ENCODE measurements at regions not wholly inside any gene's neighbourhood (a gene's known extent, or its start where the extent isn't known, plus 50 kb on each side); places are given as distances from the start of the nearest gene placed in this dataset.

DNA sequence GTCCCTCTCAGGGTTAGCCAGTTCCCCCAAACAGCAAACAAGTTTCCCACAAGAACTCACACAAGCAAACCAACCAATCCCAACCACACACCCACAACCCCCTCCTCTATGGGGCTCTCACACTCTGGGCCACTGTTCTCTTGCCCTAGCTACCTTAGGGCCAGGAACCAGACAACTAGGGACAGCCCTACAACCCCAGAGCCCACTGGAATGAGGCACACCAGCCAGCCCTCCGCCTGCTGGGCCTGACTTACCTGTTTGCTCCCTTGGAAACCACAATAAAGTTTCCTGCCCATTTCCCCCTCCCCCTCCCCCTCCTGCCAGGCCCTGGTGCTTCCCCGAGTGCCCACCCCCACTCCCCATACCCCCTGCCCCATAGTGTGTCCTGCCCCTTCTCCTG lies 132.6 kb downstream of the WDR11 start:
- no peak for DNase-seq (ENCODE audit: low read depth in 2 of 2)

DNA sequence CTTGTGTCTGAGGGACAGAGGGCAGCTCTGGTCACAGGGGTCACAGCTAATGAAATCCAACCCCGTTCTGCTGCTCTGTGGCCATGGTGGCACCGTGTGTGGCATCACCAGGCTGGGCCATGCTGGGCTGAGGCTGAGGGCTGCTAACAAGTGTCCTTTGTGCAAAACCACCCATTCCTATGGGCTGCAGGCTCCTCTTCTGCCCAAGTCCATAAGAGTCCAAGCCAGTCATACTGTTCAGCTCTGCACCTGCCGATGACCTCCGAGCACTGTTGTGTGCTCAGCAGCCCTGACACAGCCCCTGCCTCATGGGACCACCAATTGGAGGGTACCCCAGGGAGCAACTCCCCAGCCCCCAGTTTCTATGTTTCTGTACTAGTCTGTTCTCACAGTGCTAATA lies 133.1 kb downstream of the WDR11 start:
- no peak for DNase-seq (ENCODE audit: low read depth in 2 of 2)

DNA sequence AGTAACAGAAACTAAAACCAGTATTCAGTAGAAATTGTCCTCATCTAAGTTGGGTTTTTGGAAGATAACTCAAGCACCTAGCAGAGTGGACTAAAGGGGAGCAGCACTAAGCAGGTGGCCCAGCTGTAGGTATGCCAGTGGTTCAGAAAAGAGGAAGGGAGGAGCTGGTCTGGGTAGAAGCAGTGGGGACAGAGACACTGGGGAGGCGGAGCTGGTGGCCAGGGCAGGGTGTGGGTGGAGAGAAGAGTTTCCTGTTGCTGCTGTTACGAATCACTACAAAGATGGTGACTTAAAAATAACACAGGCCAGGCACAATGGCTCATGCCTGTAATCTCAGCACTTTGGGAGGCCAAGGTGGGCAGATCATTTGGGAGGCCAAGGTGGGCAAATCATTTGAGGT lies 136.2 kb downstream of the WDR11 start:
- no peak for DNase-seq (ENCODE audit: low read depth in 2 of 2)

DNA sequence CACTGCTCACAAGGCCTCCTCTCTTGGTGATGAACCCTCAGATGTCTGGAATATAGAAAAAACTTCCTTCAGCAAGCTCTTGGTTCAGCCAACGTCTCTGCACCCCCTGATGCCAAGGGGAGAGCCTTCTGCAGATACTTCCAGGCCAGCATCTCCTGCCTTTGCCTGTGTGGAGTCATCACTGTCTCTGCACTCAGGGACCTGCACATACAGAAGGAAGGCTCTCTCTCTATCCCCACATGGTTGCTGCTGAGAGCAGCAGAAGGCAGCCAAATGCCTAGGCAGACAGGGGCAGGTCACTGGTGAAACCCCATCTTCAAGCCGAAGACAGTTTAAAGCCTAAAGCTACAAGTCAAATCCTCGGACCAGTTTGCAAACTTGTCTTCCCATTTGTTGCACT lies 137.6 kb downstream of the WDR11 start:
- no peak for DNase-seq (ENCODE audit: low read depth in 2 of 2)

DNA sequence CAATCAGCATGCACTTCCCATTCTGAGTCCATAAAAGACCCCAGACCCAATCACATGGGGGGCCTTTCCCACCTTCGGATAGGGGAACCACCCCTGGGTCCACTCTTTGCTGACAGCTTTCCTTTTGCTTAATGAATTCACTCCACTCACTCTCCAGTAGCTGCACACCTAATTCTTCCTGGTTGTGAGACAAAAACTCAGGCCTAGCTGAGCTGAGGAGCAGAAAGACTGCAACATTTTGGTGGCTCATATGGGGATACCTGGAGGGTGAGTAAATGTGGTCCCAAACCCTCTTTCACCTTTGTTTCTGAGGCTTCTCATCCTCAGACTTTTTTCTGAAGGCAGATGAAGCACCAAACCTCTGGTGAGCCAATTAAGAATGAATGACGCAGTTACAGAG lies 138.1 kb downstream of the WDR11 start:
- no peak for DNase-seq (ENCODE audit: low read depth in 2 of 2)

DNA sequence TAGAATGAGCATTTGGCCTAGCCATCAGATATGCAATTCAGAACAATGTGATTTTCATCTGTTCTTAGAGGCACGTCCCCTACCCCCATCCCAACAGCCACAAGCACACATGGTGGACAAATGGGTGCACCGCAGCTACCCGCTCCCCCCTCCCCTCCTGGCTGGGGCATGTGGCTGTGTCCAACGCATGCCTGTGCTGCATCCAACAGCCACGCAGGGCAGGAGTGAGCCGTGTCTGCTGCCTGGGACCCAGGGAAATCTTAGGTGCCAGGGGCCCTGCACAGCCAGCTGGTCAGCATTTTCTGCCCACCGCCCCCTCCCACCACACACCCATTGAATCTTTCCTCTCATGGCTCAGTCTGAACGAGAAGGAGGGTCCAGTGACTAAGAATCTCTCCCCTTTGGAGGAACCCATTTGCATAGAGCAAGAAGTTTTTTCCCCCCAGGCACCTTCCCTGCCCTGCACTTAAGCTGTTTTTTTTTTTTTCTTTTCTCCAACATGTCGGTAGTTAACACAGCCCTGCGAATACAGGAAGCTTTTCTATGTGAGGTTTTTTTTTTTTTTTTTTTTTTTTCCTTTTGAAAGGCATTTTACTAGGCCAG lies 138.9 kb downstream of the WDR11 start:
- DNase-seq (ENCODE audit: low read depth in 2 of 2), result no peak

DNA sequence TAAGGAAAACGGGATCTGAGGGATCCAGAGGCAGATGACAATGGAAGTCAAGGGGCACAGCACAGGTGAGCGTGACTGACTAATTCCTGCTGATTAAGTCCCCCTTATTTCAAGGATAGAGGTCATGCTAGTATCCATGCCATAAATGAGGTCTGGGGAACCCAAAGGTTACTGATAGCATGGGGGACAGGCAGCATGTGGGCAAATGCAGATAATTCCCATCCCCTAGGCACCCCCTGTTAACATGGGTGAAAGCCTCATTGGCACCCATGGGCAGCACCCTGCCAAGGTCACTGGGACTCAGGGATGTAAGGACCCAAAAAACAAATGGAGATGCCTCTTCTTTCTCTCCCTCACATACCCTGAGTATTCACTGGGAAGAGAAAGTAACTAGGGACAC lies 139.7 kb downstream of the WDR11 start:
- no peak for DNase-seq (ENCODE audit: low read depth in 2 of 2)

DNA sequence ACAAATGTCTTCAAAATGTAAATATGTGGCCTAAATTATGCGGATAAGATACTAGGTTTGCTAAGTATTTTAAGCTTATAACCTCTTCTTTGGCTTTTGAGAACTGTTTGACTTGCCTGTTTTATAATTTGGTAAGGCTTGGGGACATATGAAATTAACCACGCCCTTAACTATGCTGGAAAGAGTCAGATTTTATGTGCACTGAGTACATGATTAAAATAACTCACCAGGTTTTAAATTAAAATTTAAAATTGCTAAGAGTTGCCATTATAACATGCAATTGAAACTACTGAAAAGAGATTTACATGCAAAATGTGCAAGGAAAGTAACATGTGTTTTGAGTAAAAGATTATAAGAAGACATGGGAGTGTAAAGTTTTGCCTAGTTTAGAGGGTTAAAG lies 141.9 kb downstream of the WDR11 start:
- no peak for DNase-seq (ENCODE audit: low read depth in 2 of 2)

DNA sequence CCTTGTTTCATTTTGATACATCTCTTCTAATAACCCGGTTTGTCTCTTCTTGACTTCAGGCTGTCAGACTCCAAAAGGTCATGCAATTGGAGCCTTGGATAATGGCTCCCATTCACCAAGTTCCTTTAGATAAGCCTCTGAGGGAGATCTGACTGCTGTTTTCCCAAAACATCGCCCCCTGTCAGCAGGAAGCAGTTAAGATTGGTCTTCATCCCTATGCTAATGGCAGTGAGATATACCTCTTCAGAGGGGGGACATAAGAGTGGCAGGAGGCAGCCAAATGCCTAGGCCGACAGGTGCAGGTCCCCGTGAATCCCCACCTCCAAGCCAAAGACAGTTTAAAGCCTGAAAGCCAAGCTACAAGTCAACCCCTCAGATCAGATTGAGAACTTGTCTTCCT lies 144.6 kb downstream of the WDR11 start:
- DNase-seq (ENCODE audit: low read depth in 2 of 2), result no peak

DNA sequence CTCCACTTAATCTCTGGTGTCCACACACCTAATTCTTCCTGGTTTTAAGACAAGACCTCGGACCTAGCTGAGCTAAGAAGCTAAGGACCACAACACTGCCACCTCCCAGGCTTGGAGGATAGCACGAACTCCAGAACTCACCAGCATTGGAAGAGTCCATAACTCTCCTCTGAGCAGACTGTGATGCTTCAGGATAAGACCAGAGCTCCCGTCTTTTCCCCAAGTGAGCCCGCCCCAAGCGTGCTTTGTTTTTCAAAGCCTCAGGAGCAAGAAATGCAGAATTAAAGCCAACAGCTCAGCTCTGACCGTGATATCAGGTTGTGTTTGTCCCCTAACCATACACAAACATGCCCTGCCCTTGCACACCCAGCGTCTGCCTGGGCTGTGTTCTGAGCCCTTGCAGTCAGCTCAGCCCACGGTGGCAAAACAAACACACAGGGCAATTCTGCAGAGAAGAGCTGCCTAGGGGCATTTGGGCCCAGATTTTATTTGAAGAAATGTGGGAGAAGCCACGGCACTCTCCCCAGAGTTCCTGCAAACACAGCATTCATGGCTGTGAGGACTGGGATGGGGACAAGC lies 145.4 kb downstream of the WDR11 start:
- no peak for DNase-seq (ENCODE audit: low read depth in 2 of 2)

DNA sequence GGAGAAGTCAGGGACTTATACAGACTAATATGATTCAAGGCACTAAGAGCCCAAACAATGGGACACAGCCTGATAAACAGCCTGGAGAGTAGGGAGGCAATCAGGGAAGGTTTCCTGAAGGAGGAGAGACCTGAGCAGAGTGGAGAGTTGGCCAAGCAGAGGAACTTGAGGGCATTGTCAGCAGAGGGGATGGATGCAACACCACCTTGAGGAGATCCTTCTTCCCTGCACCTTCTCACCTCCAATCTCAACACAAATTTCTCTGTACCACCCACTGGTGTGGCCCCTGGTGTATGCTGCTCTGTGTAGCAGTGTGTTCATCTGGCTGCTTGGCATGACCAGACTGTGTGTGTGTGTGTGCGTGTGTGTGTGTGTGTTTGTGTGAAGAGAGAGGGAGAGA lies 146.2 kb downstream of the WDR11 start:
- DNase-seq (ENCODE audit: low read depth in 2 of 2), result no peak

DNA sequence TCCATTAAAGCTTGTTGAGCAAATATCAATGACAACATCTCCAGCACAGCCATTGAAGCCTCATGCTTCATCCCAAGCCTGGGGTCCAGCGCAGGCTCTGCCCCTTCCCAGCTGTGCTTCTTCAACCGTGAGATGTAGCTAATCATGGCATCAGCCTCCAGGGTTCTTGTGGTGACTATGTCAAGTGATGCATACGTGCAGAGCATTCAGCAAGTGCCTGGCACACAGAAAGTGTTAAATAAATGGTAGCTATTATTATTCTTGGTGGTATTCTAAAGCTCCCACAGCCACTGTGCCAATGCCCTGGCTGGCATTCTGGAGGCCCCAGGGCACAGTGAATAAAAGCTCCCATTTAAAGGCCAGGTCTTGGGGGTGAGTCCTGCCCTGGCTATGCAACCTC lies 146.6 kb downstream of the WDR11 start:
- DNase-seq (ENCODE audit: low read depth in 2 of 2), result no peak

DNA sequence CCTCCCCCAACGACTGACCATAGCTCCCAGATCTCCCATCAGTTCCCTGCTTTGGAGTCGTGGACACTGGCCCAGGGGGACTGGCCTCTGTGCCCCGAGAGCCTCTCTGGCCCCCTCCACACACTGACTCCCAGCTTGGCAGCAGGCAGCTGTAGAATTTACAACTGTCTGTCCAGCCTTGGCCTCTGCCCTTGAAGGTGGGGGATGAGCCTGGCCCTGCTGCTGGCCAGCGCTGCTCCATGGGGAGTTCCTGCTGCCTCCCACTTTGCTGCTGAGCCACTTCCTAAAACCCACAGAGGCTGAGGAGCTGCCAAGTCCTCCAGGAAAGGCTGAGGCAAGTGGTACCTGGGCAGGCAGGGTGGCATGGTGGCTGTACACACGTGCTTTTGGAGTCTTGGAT lies 147.1 kb downstream of the WDR11 start:
- DNase-seq (ENCODE audit: low read depth in 2 of 2), result no peak

DNA sequence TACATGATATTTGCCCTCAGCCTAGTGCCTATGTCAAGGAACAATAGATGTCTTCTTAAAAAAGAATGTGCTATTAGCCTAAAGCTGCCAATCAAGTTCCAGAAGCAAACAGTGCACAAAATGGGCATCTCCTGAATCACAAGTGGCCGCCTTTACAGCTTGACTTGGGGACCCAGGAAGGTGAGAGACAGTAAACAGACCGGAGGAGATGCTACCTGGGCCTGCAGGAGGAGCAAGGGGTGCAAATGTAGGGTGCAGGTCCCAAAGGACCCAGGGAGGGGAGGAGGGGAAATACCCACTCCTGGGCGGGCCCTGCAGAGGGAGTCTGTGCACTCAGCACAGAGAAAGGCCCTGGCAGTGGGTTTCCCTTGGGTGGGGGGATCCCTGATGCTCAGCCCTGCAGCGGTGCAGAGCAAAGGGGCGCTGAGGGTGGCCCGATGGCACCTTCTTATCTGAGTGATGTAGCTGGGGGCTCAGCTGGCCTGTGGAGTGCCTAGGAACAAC lies 147.7 kb downstream of the WDR11 start:
- DNase-seq (ENCODE audit: low read depth in 2 of 2), result no peak

DNA sequence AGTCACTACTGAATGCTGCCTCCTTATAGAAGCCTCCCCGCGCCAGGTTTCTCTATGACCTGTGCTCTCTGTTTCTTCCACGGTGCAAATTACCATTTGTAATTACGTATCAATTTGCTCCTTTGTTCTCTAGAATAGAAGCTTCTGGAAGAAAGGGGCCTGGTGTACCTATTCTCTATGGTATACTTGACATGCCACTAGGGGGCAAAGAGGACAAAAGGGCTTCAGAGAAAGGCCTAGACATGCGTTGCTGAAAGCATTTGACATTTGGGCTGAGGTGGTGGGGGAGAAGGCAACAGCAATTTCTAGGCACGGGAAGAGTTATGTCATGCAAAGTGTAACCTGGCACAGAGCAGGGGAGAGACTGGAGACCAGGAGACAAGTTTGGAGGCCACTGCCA lies 148.7 kb downstream of the WDR11 start:
- DNase-seq (ENCODE audit: low read depth in 2 of 2), result no peak

DNA sequence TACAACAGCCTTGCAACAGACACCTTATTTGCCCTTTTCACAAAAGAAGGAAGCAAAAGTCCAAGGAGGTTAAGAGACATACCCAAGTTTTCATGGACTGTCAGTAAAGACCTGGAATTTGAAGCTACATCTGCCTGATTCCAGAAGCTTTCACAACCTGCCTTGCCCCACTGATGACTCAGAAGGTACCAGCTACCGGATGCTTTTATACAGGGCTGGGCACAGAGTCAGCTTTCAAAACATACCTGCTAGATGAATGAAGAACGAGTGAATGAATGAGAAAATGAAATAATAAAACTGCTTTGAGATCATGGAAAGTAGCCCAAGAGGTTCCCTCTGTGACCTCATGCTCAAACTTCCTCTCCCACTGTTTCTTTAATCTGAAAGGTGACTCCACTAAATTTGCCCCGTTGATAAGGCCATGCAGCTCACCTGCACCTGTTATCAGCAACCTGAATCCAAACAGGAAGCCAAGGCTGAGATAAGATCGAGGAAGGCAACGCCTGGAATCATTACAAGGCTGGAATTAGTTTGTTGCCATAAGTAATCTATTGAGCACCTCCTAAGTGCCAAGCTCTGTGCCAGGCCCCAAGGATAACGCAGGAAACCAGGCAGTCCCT lies 151.5 kb downstream of the WDR11 start:
- DNase-seq (ENCODE audit: low read depth in 2 of 2), result no peak

DNA sequence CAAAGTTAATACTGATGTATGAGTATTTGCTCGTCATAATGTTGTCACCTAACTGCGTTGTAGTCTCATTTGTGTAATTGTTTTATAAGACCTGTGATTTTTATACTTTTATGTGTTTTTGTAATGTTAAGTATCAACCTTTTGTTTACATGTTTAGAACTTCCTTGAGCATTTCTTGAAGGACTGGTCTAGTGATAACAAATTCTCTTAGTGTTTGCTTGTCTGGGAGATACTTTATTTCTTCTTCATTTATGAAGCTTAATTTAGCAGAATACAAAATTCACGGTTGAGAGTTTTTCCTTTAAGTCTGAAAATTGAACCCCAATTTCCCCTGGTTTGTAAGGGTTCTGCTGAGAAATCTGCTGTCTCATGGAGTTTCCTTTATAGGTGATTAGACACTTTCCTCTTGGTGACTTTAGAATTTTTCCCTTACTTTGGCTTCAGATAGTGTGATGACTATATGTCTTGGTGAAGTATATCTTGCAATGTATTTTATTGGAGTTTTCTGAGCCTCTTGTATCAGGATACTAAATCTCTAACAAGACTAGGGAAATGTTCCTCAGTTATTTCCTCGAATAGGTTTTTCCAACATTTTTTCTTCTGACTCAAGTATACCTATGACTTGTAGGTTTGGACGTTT lies 154.9 kb downstream of the WDR11 start:
- DNase-seq (ENCODE audit: low read depth in 2 of 2), result no peak

DNA sequence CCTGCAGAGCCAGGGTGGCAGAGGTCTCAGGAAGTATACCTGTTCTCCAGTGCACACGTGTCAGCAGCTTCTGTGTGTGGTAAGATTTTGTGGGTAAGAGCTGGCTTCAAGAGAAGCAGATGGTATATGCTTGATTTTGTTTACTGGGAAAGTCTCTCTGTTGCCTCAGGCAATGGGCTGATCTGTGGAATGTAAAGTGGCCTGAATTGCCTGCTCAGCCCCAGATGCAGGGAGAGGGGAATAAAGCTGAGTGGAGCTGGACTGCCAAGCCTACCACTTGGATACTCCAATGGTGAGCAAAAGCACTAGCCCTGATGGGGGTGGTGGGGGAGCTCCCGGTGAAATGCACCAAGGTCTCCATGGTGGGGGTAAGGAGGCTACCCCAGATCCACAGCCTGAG lies 156.1 kb downstream of the WDR11 start:
- no peak for DNase-seq (ENCODE audit: low read depth in 2 of 2)

DNA sequence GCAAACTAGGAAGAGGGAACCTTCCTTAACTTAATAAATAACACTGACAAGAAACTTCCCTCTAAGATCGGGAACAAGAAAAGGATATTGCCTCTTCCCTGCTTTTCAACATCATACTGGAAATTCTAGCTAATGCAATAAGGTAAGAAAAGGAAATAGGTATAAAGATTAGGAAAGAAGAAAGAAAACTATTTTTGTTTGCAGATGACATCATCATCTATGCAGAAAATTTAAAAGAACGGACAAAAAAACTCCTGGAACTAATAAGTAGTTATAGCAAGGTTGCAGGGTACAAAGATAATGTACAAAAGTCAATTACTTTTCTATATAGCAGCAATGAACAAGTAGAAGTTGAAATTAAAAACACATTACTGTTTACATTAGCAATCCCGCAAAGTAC lies 164.8 kb downstream of the WDR11 start:
- no peak for DNase-seq (ENCODE audit: low read depth in 2 of 2)

DNA sequence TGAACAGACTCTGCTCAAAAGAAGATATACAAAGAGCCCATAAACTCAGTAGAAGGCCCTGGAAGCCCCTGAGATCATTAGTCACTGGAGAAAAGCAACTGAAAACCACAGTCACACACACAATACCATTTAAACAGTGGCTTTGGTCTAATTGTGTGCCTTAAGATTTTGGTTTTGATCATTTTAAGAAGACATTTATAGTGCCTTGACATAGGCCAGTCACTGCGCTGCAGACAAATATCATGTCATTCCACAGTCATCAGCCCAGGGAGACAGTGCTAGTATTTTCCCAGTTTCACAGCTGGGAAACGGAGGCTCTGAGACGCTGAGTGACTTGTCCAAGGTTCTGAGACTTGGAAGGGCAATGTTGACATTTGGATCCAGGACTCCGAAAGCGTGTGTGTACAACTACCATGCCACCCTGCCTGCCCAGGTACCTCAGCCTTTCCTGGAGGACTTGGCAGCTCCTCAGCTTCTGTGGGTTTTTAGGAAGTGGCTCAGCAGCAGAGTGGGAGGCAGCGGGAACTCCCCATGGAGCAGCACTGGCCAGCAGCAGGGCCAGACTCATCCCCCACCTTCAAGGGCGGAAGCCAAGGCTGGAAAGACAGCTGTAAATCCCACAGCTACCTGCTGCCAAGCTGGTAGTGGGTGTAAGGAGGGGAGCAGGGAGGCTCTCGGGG lies 173.9 kb downstream of the WDR11 start:
- no peak for DNase-seq (ENCODE audit: low read depth in 2 of 2)

DNA sequence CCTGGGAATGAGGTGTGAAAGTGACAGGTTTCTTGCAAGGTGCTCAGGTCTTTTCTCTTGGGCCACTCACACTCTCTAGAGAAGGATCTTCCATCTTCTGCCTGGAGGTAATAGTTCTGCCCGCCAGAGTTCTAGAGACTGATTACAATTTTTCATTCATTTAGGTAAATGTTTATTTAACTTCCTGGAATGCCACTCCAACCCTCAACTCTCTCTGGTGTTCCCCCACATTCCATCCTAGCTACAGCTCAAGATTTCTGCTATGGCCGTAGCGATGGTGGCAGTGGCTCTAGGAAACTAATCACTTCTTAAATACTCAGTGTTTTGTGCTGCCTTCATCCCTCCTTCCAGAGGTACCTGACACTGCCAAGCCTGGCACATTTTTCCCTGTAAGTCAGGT lies 174.6 kb downstream of the WDR11 start:
- DNase-seq (ENCODE audit: low read depth in 2 of 2), result no peak

DNA sequence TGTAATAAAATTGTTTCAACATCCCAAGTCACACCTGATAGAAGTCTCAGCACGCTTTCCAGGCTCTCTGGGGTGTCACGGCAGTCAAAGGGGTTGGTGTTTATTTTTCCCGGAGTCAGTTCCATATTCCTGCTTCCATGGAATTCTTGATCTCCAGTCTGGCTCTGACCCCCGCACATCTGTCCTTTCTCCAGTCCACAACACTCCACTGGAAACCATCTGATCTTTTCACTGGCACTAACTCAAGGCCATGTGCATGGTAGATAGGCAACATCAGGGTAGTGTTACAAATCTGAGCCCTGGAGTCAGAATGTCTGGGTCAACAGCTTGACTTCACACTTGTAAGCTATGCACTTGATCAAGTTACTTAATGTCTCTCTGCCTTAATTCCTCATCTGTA lies 176.2 kb downstream of the WDR11 start:
- DNase-seq (ENCODE audit: low read depth in 2 of 2), result no peak

DNA sequence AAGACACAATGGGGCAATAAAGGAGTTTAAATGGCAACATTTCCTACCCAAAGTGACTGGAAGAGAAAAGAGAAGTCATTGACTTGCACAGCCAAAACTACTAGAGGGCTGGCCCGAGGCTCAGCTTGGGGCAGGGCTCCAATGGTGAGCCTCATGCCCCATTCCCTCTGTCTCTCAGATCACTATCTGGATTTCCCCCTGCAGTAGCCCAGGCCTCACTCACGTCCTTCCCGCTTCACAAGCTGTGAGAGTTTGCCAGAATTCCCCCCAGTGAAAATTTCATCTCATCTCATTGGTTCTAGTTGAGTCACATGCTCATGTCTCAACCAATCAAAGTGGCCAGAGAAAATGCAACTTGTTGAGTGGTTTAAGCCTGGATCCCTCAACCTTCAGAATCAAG lies 181.3 kb downstream of the WDR11 start:
- DNase-seq (ENCODE audit: low read depth in 2 of 2), result no peak

Measured in activated CD4-positive, alpha-beta T cell treated with anti-CD3 and anti-CD28 coated beads for 24 hours (primary cell).